Epithelial cell of esophagus (primary cell): ENCODE measurements at regions not wholly inside any gene's neighbourhood (a gene's known extent, or its start where the extent isn't known, plus 50 kb on each side); places are given as distances from the start of the nearest gene placed in this dataset.

ENCODE experiments used
- DNase-seq: peaks from one replicate; pipeline ENCODE4 v3.0.0; 2010; ENCODE audit warnings: low read depth
- H3K4me3 ChIP-seq: 2 replicates; pipeline ENCODE4 v1.5.1; 2011; ENCODE audit warnings: mild to moderate bottlenecking, low read length, control low read depth
- TF ChIP-seq, protein P1 (sequence below): IDR thresholded peaks from 2 replicates; pipeline ENCODE4 v1.5.1; 2011; ENCODE audit warnings: low read depth, mild to moderate bottlenecking, low read length, control low read depth, inconsistent platforms; ENCODE audit not compliant: insufficient read depth; ENCODE audit errors: missing control alignments

- H3K4me3 ChIP-seq, result no peak overlapping the region
- DNase-seq, result peak; percentile 46
- TF ChIP-seq, protein P1, sequence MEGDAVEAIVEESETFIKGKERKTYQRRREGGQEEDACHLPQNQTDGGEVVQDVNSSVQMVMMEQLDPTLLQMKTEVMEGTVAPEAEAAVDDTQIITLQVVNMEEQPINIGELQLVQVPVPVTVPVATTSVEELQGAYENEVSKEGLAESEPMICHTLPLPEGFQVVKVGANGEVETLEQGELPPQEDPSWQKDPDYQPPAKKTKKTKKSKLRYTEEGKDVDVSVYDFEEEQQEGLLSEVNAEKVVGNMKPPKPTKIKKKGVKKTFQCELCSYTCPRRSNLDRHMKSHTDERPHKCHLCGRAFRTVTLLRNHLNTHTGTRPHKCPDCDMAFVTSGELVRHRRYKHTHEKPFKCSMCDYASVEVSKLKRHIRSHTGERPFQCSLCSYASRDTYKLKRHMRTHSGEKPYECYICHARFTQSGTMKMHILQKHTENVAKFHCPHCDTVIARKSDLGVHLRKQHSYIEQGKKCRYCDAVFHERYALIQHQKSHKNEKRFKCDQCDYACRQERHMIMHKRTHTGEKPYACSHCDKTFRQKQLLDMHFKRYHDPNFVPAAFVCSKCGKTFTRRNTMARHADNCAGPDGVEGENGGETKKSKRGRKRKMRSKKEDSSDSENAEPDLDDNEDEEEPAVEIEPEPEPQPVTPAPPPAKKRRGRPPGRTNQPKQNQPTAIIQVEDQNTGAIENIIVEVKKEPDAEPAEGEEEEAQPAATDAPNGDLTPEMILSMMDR, result no peak
These were observed 120.1 kb upstream of the HDDC2 start for GRCh38 chr6:125421836-125422235.

- no peak for DNase-seq
- H3K4me3 ChIP-seq, result no peak overlapping the region
- TF ChIP-seq, protein P1, result no peak
These were observed 121.3 kb upstream of the HDDC2 start for GRCh38 chr6:125423047-125423446.

DNA sequence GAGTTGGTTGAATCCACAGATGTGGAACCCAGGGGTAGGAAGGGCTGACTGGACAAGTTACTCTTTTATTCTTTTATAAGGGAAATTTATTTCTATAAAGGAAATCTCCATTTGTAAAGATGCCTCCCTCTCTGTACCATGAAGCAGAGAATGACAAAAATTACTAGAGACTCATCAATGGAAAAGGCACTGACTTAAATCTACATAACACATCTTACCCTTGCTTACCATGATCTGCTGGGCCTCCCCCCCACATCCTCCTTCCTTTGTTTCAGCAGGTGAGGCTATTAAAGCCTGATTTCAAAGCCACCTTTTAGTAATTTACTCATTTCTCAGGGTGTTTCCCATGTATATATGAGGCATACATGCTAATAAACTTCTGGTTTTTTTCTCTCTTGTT, 130.2 kb upstream of the HDDC2 start:
- no peak overlapping the region for H3K4me3 ChIP-seq
- TF ChIP-seq, protein P1, result no peak
- DNase-seq, result no peak

DNA sequence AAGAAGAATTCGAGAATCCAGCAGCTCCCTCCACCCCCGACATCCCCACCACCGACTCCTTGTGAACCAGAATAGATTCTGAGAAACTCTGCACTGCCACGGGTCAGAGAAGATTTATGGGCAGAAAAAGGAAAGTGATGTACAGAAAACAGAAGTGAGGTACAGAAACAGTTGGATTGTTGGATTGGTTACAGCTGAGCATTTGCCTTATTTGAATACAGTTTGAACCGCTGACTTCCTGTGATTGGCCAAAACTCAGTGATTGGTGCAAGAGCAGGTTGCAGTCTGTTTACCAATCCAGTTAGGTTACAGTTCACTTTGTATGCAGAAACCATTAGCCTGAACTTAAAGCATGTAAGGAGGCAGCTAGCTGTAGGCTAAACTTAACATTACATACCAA, 131.2 kb upstream of the HDDC2 start:
- H3K4me3 ChIP-seq, result no peak overlapping the region
- DNase-seq, result no peak
- TF ChIP-seq, protein P1, result no peak

DNA sequence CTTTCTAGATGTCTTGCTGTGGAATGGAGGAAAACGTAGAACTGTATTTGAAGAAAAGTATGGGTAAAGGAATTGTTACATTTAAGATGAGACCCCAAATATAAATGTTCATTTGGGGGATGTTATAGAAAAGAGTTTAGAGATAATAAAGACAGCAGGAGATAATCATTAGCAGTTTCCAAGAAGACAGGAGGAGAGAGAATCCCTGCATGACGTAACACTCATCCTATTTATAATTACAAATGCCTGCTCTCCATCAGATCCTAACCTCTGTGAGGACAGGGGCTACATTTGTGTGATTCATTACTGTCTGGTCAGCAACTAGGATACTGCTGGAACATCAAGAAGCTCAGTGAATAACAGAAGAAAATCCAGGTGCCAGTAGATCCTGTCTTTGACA, 133.0 kb upstream of the HDDC2 start:
- no peak overlapping the region for H3K4me3 ChIP-seq
- no peak for DNase-seq
- TF ChIP-seq, protein P1, result no peak

DNA sequence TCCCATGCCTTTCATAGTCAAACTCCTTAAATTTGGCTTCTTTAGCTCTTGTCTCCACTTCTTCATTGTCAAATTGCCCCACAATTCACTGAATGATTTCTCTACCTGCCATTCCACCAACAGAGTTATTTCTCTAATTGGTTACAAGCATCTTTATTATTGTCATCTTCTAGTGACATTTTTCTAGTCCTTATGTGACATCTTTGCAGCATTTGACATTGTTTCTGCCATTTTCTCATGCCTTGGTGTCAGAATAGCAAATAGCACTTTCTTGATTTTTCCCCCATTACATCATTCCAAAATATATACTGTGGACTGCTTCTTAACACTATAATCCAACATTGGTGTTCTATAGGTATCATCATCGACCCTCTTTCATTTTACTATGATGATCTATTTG, 137.7 kb upstream of the HDDC2 start:
- TF ChIP-seq, protein P1, result no peak
- no peak overlapping the region for H3K4me3 ChIP-seq
- no peak for DNase-seq

DNA sequence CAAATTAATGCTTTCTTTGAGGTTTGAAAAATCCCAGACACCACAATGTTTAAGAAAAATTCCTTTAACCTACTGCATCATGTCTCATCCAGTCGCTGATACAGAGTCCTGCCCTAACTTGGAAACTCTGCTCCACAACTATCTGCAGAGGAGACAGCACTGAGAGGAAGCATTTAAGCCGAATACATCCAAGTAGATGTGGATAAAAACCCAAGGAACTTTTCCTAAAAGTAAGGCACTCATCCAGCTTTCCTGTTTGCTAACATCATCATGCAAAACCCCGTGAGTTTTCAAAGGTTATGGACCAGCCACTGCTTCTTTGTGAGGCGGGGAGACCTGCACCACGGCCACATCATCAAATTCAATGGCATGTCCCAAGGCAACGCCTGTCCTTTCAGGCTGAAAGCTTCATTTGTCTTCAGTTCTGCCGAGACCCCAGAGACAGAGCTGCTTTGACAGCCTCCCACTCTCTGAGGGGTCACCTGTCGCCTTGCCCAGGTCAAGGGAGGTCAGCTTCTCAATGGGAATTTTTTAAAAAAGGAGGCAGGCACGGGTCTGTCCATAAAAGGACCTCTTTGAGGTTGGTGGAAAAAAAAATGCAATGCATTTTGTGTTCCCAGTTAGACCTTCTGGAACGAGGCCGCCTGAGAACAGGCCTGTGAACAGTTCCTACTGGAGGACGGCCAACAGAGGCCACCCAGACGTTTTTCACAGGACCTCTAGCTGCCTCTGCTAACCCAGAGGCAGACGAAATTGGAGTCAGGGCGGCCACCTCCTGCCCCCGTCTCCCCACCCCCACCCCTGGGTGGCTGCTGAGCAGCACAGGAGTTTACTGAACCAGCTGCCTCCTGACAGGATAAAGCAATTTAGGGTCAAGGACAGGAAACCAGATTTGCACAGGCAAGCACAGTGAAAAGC, 142.5 kb upstream of the HDDC2 start:
- no peak overlapping the region for H3K4me3 ChIP-seq
- TF ChIP-seq, protein P1, result no peak
- no peak for DNase-seq
